Posterior cingulate gyrus (tissue), 11 donors: ENCODE measurements at regions not wholly inside any gene's neighbourhood (a gene's known extent, or its start where the extent isn't known, plus 50 kb on each side); places are given as distances from the start of the nearest gene placed in this dataset.

Source experiments
- DNase-seq, 10 donors: peaks; one replicate each; pipeline versions ENCODE4 v3.0.0 to v3.0.0-alpha.2; 2020 to 2021; ENCODE audit warnings: mixed read lengths in 3 of 10
- intact Hi-C: fragments of 100-400 bp; cut with DNase I; formaldehyde crosslinking; loops from one replicate; pipeline ENCODE4 v1.15.1; 2023

- DNase-seq: no peak
- intact Hi-C loops: no loop called here
Observed at GRCh38 chr4:104418286-104418685, 76.4 kb downstream of the CXXC4 start.

DNA sequence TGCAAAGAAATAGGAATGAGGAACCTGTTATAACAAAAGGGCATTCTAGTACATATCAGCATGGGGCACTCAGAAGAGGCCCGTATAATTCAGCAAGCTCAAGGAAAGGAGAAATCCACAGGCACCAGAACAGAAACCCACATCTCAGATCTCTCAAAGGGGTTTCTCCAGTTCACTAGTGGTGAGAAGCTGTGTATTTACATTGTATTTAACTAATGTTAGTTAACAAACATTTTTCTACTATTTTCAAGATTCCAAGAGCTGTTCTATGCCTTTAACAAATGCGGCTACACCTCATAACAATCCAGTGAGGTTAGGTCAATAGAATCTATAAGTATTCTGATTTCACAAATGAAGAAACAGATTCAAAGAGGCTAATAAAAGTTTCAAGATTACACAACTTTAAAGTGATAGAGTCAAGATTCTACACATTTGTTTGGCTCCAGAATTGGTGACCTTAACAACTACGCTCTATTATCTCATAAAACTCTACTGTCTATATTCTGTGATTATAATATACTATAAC is 77.3 kb downstream of the CXXC4 start:
- no peak for DNase-seq
- intact Hi-C loops: no loop called here

DNA sequence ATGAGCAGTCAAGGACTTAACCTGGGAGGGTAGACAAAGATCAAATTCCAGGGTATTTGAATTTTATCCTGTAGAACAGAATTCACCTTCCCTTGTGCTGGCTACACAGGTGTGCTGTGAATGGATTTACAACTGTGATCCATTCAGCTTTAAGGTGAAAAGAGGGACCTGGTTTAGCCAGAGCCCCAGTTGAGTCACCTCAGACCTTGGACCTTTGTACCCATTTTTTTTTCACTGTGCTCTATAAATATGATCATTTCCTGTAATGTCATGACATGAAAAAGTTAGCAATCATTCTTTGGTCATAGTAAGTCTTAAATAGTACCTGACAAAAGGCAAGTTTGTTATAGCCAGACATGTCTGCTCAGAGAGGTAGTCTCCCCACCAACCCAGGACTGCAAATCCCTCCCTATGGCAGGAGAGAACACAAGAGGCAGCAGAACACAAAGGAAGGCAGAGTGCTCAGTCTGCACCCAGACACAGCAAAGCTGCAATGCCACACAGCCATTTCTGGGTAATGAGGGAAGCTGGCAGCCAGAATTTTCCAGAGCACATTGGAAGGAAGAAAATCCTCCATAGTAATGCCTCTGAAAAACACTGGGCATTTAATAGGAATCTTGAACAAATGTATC is 77.9 kb downstream of the CXXC4 start:
- intact Hi-C loops: no loop called here

DNA sequence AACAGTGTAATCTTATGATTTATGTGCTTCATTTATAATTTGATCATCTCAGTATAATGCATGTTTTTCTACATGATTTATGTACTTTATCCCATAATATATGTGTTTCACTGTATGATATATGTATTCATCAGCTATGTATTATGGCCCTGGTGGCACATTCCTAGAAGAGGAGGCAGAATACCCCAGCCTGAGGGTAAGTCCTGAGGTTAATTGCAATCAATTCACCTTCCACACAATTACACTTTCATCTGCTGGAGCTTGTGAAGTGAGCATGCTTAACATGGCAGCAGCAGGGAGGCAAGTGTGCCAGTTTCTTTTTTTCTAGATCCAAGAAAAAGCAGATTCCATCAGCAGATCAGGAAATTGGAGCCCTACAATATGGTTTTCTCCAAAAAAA is 81.2 kb downstream of the CXXC4 start:
- DNase-seq: no peak
- intact Hi-C loops: no loop called here

More for the DNA sequence above, 77.9 kb downstream of the CXXC4 start:
- DNase-seq: peak in 1 of 10 donors; percentile 50

DNA sequence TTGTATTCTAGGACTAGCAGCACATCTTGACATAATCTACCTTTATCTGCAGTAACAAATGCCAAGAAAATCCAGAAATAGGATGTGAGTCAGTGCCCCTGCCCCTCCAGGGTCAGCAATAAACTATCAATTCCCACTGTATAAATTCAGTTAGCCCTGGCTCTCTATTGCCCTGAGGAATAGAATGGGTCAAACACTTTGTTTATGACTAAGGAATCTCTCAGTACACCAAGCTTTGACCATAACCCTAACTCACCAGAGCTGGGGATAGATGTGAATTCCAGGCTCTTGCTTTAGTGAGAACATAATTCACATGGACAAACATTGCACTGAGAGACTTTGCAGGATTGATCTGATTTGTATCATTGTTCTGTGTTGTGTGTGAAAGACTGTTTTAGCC is 82.3 kb downstream of the CXXC4 start:
- intact Hi-C loops: no loop called here
- DNase-seq: no peak

DNA sequence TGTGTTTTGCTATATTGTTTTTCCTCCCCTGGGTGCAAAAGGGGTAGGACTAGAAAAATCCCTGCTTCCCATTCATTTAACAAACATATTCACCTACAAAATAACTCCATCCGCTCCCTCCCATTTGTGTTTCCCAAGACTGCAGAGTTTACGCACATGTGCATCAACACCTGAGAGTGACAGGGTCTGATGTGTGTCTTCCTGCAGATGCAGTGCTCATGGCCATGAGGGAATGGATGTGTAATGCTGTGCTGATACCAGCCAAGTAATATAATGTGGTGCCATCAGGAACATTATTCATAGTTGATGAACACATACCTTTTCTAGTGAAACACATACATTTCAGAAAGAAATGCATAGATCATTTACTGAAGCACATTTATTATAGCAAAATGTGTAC is 83.2 kb downstream of the CXXC4 start:
- DNase-seq: no peak
- intact Hi-C loops: no loop called here

GRCh38 chr4:104408878-104409277 is 85.8 kb downstream of the CXXC4 start:
- no peak for DNase-seq
- intact Hi-C loops: no loop called here

GRCh38 chr4:104404361-104404760 is 90.3 kb downstream of the CXXC4 start:
- DNase-seq: no peak
- intact Hi-C loops: no loop called here

GRCh38 chr4:104395168-104395614 is 99.5 kb downstream of the CXXC4 start:
- peak in 4 of 10 donors; percentile 23 to 68 (median 40) for DNase-seq
- intact Hi-C loops: loop anchor here (5.0 to 10.0 kb wide), 2 partner anchors 90 to 378 kb away; no protein-coding TSS in a partner anchor

GRCh38 chr4:104394406-104395167 is 100.1 kb downstream of the CXXC4 start:
- intact Hi-C loops: loop anchor here (1.0 to 10.0 kb wide), 3 partner anchors 90 to 377 kb away; no protein-coding TSS in a partner anchor
- peak; percentile 10 to 91 (median 42) for DNase-seq

DNA sequence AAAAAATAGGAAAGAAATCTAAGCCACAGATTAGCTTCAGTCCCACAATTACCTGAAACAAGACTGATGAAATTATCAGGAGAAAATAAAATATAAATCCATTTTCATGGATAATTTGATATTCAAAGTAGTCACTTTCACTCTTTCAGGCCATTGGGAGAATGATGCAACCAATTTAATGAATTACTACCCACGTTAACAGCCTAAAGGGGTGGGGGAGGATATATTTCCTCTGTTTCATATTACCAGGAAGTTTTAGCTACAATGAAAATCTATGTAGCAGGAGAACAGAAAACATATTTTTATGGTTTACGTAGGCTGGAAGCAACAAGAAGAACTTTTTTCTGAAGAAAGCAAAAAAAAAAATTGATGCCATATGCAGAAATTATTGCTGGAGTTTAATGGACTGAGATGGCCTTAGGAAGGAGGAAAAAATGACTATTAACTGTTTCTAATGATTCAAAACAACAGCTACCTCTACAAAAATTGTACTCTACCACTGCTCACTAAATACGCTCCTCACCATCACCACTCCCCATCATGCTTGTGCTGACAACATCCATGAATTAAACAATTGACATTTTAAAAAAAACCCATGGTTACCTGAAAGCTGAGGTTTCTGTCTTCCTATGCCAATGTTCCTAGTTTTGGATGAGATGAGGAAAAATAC is 100.9 kb downstream of the CXXC4 start:
- intact Hi-C loops: loop anchor here (1.0 to 10.0 kb wide), 2 partner anchors 89 to 328 kb away; no protein-coding TSS in a partner anchor
- no peak for DNase-seq

- DNase-seq: no peak
- intact Hi-C loops: no loop called here
Observed at GRCh38 chr4:104385713-104386112, 109.0 kb downstream of the CXXC4 start.

DNA sequence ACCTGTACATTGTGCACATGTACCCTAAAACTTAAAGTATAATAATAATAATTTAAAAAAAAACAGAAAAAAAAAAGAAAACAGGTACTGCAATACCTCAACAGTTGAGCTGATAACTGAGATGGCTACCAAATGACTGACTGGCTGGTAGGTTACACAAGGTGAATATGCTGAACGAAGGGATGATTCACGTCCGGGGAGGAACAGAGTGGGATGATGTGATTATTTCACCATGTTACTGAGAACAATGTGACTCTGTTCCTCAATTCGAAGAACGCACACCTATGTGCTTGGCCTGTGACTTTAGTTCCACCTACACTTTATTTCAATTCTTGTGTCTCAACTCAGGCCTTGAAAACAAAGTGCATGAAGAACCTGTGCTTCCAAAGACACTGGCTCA is 111.7 kb downstream of the CXXC4 start:
- intact Hi-C loops: no loop called here
- no peak for DNase-seq

GRCh38 chr4:104381729-104382128 is 113.0 kb downstream of the CXXC4 start:
- intact Hi-C loops: no loop called here

GRCh38 chr4:104365618-104366017 is 129.1 kb downstream of the CXXC4 start:
- intact Hi-C loops: no loop called here

More at GRCh38 chr4:104381729-104382128, 113.0 kb downstream of the CXXC4 start:
- DNase-seq: no peak

DNA sequence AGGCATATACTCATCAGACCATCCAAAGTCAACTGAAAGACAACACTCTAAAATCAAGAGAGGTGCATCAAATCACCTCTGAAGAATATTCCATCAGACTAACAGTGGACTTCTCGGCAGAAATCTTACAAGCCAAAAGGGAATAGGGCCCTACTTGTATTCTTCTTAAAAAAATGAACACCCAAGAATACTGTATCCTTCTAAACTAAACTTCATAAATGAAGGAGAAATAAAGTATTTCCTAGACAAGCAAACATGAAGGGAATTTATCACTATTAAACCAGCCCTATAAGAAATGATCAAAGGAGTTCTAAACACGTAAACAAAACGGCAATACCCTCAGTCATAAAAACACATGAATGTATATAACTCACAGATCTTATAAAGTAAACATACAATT is 141.2 kb downstream of the CXXC4 start:
- intact Hi-C loops: no loop called here
- DNase-seq: no peak

More at GRCh38 chr4:104365618-104366017, 129.1 kb downstream of the CXXC4 start:
- DNase-seq: no peak

DNA sequence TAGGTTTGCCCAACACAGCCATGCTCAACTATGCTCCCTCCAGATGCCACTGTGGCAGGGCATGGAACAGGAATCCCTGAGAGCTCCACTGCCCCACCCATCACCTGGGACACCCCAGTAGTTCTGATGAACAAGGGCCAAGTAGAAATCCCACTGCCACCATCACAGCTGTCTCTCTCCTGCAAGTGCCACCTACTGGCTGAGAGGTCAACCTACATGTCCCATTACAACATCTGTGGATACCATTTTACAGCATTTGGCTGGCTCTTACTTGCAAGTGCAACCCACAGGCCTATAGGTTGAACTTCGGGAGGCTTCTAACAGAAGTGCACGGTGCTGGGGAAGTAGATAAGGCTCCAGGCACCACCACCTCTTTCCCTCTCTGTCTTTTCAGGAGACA is 142.5 kb downstream of the CXXC4 start:
- intact Hi-C loops: no loop called here
- DNase-seq: no peak

DNA sequence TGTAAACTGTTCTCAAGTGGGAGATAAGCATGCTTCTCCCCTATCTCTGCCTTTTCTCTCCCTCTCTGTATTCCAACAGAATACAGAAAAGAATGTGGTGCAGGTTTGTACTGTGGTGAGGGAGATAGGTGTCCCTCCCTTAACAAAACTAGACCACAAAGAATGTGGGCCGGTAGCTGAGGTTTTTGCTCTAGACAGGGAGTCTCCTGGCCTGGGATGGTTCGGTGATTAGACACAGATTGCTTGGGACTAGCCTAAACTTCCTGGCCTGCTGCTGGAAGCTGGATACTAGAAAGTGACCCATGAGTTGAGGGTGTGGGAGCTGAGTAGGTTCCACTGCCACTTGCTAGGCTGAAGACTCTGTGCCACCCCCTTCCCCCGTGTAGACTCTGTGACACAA is 143.0 kb downstream of the CXXC4 start:
- intact Hi-C loops: no loop called here
- DNase-seq: no peak

DNA sequence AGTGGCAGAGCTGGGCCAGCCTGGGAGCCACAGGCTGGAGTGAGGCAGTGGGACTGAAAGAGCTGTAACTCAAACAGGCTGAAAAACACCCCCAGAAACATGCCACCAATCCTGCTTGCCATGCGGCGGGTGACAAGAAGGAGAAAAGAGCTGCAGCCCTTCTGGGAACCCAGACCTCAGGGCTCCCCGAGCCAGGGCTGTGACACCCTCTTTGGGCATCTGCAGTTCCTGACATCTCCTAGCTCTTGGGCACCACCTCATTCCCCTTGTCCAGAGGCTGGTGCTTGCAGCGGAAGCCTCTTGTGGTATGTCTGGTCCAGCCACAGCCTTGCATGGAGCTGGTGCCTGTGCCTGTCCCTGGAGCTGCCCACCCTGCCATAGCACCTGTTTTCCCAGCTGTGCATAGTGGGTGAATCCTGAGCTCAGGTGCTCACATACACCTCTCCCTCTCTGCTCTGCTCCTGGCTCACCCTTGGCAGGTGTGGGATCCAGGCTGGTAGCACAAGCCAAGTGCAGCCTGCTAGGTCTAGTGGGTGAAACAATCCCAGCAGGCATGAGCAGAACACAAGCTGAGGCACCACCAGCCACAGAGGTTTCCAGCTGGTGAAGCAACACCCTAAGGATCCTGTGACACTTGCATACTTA is 149.0 kb downstream of the CXXC4 start:
- intact Hi-C loops: no loop called here
- peak in 1 of 10 donors; percentile 62 for DNase-seq

GRCh38 chr4:104344342-104344980 is 150.2 kb downstream of the CXXC4 start:
- peak in 2 of 10 donors; percentile 76 to 80 for DNase-seq
- intact Hi-C loops: no loop called here
